ENCODE measurements at regions not wholly inside any gene's neighbourhood (a gene's known extent, or its start where the extent isn't known, plus 50 kb on each side); places are given as distances from the start of the nearest gene placed in this dataset.

DNA sequence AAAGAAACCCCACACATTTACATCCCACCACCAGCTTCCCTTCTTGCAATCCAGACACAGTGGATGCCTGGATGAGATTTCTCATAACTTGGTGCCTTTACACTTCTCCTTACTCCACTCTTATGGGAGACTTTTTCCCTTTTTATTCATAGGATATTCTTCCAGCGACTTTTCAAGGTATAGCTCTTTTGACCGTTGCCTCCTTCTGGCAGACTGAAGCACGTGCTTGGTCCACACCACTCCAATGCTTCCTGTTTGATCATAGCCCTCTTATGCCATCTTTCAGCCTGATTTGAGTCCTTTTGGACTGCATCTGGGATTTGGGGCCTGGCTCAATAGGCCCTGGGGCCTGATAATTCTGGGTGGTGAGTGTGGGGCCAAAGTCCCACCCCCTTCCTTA lies 87.7 kb downstream of the ERCC5 start:
- DNase-seq = no peak

DNA sequence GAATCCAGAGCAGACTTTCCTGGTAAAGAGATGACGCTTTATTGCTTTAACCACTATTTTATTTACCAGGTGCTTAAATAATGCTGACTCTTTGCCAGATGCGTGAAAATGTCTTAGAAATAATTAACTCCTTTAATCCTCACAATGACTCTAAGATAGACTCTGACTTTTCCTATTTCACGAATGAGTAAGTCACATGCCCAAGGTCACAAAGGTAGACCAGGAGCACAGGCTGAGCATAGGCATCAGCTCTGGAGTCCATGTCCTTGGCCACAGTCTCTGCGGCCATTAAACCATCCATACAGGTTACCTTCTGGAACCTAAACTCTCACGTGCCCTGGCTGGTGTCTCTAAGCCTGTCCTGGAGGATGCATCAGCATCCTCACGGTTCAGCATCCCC lies 87.3 kb downstream of the ERCC5 start:
- DNase-seq = no peak

DNA sequence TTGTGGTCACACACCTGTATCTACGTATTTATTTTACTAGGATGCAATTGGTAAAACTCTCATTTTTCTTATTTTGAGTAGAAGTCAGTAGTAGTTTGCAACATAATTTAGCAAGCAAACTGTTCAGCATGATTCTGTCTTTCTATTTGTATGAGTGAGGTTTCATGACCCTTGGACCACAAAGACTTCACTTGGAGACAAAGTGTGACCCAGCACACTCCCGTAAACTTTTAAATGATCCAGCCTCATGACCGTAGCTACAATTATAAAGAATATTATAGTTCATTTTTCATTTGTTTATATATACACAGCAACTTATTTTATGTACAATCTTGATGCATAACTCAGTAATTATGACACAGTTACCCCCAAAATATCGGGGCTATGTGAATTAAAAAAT lies 86.5 kb downstream of the ERCC5 start:
- no peak for DNase-seq

DNA sequence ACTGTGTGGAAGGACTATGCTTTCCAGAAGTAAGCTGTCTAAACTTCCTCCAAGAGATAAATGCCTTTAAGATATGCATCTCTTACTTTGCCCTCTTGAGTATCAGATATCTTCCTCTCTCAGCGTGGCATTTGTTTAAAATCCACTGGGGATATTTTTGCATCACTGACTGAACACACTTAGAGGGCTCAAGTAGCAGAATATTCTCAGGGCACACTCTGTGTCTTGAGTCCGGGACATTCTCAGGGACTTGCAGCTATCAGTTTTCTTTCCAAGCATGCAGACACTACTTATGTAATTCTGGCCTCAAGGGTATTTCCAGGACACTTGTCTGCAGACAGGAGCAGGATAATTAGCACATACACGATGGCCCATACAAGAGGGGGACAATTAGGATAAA lies 84.7 kb downstream of the ERCC5 start:
- no peak for DNase-seq

DNA sequence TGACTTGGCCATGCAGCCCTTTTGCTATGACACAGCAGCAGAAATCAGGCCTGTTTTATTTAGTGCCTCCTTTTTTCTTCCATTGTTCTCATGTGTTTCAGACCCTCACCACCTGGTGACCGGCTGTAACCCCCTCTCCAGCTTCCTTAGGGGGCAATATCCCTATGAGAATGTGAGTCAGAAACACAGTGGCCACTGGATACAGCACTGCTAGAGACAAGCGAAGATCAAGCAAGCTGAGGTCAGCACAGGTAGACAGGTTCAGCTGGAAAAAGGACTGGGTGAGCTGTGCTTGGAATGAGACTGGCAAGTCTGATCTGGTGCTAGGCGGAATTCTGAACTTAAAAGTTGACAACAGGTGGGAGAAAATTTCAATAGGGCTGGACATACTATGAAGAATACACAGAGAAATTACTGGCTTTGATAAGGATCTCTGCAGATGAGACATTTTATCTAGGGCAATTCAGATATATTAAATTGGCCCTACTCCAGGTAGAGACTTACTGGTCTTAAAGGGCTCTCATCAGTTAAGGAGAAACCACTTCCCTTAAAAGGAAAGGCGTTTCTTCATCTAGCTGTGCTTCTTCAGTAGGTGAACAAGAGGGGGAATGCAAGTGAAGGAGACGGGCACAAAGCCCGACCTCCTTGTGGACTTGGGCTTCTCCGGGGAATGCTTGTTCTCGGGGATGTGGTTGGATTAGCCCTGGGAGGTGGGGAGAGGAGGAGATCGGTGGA lies 83.3 kb downstream of the ERCC5 start:
- no peak for DNase-seq
